ENCODE measurements at regions not wholly inside any gene's neighbourhood (a gene's known extent, or its start where the extent isn't known, plus 50 kb on each side); places are given as distances from the start of the nearest gene placed in this dataset.

GRCh38 chr7:106177738-106178592 is 65.9 kb upstream of the SYPL1 start:
- TF ChIP-seq POLR2AphosphoS5 (IDR thresholded peaks at IDR 0.05) (no peak), CTCF (IDR thresholded peaks at IDR 0.05 in 8 of 11, conservative IDR thresholded peaks at IDR 0.05 in 3 of 11) (no peak), POLR2A (IDR thresholded peaks at IDR 0.05) (no peak)
